CD4-positive, alpha-beta T cell treated with Interleukin-17A for 1 hour (primary cell): ENCODE measurements at regions not wholly inside any gene's neighbourhood (a gene's known extent, or its start where the extent isn't known, plus 50 kb on each side); places are given as distances from the start of the nearest gene placed in this dataset.
"Not testable (repeated sequence)": the region's sequence is repeated elsewhere in the genome, so short reads cannot be mapped to it uniquely, and the experiment has no call there.

Experiments used
- DNase-seq: peaks from one replicate; pipeline ENCODE4 v3.0.0-alpha.2; 2020

DNA sequence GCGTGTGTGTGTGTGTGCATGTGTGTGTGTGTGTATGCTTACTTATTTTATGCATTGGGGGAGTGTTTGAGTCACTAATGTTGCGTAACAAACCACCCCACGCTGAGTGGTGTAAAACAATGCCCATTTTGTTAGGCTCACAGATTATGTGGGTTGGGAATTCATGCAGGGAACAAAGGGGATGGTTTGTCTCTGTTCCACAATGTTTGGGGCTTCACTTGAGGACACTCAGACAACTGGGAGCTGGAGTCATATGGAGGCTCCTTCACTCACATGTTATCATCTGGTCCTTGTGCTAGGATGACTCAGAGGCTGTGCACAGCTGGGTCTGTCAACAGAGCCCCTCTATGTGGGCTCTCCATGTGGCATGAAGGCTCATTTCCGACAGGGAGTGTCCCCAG lies 51.3 kb upstream of the LARGE1 start:
- no peak for DNase-seq

DNA sequence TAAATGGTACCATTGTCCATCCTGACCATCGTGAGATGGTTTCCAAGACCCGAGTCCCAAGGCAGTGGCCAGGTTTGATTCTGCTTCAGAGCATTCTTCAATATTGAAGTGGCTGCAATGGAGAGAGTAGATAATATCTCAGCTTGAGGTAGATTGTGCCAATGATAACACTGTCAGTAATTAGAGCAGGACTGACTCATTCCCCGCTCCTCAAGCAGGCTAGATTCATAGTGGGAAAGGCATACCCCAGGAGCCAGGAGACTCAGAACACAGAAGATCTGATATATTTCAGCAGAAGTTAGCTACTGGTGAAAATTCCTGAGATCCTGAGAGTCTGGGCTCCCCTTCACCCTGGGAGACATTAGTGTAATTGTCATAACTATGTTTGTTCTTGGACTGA lies 55.6 kb upstream of the LARGE1 start:
- DNase-seq, result no peak

DNA sequence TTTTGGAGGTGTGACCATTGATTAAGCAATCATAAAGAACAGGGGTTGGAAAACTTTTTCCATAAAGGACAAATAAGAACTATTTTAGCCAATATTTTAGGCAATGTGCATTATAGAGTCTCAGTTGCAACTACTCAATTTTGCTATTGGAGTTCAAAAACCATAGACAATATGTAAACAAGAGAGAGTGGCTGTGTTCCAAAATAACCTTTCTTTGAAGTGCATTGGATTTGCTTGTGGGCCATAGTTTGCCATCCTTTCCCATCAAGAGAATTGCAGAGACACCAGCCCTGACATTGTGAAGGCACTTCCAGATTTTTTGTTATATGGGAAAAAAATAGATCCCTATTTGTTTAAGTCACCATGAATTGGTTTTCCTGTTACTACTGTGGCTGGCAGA lies 63.3 kb upstream of the LARGE1 start:
- no peak for DNase-seq

DNA sequence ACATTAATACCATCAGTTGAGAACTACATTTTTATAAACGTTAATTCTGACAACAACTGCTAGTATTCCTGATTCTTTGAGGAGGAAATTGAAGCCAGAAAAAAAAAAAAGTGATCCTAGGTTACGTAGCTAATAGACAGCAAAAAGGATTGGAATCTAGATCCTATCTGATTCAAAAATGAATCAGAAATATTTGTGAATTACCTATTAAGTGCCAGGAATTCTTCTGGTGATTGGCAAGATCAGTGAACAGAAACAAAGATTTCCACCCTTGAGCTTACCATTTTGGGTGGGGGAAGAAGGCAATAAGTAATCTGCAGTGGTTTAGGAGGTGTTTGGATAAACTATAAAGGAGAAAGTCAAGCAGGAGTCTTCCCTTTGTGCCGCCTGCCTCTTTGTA lies 63.9 kb upstream of the LARGE1 start:
- DNase-seq, result no peak

DNA sequence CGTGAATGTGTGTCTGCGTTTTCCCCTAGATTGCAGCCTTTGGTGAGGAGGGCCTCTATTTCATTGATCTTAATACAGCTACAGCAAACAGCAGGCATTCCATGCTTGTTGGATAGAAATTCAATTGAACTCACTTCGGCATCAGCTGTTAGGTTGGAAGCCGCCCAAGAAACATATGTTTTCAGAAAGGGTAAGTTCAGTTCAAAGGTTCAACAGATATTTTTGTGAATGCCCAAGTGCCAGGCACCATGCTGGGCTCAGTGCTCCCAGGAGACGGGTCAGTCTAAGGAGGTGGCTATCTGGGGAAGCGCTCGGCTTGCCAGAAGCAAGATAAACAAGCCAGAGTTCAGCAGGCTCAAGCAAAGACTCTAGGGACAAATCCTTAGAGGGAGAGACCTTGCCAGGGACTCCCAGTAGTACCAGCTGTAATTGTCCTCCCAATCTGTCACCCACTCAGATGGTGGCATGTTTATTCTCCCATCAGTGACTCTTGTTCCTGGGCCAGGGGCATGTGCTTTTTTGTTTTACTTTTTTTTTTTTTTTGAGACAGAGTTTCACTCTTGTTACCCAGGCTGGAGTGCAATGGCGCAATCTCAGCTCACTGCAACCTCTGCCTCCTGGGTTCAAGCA lies 64.5 kb upstream of the LARGE1 start:
- DNase-seq, result no peak

DNA sequence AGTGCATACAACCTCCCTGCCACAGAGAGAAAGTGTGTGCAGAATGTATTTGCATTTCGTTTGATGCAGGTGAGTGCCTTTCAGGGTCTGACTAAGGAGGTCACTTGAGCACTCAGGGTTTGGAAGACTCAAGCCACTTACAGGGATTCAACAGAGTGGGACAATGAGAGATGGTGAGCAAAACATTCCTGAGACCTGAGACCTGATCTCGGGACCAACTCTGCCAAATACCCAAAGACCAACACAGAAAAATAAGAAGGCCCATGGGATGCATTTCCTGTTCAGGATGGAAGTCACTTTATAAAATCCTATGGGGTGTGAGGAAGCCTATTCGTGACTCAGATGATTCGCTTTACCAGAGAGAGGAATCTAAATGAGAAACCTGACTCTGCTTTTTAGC lies 65.2 kb upstream of the LARGE1 start:
- DNase-seq, result no peak

DNA sequence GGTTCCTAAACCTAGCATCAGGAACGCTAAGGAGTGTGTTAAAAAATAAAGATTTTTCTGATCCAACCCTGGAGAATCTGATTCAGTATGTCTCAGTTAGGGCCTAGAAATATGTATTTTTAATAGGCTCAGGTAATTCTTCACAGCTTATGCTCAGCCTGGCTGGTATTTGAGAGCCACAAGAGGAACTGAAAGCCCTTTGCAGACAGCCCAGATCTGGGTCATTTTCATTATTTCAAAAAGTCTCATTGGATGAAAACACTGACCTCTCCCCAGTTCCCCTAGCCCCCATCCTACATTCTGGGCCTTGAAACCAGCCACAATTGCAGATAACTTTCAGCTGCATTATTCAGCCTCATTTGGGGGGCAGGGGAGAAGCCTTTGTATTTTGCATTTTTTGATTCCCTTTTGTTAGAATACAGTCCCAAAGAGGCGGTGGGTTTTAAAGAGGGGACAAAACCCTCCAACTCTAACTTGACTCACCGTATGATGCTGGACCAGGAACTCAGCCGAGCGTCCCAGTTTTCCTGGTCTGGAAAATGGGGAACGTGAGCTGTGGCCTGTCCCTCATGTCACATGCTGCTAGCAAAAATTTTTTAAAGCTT lies 66.0 kb upstream of the LARGE1 start:
- DNase-seq, result no peak

DNA sequence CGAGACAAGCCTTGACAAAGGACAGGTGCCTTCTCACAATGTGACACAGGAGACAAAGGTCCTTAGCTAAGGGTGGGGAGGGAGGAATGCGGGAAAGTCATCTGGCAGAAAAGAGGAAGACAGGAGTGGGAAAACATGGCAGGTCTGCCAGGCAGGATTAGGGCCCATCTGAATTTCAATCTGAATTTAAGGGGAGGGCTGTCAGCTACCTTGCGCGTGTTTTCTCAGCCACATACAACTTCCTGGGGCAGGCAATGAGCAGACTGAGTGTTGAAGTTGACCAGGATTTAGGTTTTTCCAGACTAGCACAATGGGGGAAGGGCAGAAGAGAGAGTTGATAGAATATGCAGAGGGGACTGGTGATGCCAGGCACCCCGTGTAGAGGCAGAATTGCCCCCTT lies 66.7 kb upstream of the LARGE1 start:
- no peak for DNase-seq

DNA sequence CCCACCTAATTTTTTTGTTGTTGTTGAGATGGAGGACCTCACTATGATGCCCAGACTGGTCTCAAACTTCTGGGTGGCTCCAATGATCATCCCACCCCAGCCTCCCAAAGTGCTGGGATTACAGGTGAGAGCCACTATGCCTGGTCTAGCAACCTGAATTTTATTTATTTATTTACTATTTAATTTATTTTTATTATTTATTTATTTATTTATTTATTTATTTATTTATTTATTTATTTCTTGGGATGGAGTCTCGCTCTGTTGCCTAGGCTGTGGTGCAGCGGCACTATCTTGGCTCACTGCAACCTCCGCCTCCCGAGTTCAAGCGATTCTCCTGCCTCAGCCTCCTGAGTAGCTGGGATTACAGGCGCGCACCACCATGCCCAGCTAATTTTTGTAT lies 69.0 kb upstream of the LARGE1 start:
- DNase-seq, result not testable (repeated sequence)

DNA sequence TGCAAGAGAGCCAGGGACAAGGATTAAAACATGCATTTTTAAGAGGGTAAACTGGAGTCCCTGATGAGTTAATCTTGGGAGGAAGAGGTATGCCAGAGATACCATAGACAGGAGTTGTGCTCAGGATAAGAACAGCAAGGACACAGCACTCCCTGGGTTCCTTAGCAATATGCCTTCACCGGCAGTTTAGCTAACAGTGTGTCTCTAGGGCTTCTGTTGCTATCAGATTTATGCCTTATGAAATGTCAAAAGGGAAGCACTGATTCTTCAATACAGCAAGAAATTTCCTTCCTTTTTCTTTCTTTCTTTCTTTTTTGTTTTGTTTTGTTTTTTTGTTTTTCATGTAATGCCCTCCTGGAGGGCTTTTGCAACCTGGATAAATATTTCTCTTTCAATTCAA lies 71.3 kb upstream of the LARGE1 start:
- no peak for DNase-seq

DNA sequence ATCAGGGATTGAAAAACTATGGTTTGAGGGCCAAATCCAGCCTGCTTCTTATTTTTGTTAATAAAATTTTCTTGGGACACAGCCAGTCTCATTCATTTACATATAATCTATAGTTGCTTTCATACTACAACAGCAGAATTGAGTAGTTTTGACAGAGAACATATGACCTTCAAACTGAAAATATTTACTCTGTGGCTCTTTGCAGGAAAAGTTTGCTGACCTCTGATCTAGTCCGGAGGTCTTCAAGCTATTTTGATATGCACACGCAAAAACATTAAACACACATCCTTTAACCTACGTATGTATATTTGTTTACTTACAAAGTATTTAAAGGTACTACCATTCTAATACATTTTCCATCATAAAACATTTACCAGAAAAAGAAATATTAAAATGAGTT lies 76.5 kb upstream of the LARGE1 start:
- no peak for DNase-seq

DNA sequence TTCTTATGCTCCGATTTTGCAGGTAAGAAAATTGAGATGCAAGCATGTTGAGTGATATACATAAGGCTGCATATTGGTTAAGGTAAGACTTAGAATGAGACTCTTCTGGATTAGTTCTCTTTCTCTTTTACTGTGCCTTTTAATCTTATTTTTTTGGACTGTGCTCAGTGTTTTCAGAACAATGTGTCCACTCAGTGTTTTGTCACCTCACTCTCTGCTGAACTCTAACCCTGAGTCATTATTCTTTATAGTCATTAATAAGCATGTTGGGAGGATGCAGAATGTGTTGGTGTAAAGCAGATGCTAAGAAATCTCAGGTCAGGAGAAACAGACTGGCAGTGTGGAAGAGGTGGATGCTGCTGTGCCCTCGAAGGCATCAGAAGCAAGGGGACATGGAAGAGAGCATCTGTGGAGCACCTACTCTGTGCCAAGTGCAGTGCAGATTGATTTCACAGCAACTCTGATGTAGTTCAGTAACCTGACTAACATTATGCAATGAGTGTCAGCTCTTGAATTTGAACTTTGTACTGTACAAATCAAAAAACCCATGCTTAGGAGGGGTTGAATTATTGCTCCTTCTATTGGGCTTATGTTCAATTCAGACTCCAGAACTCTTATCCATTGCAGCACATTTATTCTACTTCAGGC lies 80.7 kb upstream of the LARGE1 start:
- DNase-seq, result no peak

DNA sequence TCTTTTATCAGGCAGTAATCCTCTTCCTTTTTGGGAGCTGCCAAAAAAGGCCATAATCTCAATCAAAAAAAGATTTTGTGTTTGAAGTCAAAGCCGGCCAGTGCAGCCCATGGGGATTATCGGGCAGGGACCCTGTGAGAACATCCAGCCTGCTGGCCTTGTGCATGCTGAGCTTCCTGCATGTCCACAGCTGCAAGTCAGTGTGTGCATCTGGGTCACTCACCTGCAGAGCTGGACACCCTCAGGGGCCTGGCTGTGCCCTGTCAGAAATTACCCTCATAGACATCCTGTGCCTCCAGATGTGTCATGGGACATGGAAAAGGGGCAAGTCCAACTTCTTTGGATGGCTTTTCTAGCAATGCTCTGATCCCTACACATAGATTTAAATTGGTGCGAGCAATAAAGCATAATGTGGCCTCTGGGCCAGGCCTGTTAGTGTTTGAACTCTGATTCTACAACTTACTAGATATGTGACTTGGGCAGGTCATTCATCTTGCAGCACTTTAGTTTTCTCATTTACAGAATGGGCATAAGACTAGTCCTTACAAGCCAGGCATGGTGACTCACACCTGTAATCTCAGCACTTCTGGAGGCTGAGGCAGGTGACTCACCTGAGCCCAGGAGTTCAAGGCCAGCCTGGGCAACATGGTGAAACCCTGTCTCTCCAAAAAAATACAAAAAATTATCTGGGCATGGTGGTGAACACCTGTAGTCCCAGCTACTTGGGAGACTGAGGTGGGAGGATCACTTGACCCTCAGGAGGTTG lies 81.6 kb upstream of the LARGE1 start:
- no peak for DNase-seq

DNA sequence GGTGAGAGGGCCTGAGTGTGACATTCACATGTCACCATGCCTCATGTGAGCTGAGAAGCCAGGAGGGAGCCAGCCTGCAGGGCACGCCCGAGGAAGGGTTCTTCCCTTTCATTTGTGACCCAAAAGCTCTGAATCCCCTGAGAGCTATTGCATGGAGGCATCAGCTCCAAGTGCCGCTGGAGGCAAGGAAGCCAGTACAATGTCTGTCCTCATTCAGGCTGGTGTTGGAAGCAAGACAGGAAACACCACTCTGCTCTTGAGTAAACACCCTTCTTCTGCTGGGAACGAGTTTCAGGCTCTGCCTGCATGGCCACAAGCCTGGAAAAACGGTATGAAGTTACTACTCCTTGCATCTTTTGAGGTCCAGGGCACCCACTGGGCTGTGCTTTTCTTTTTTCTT lies 83.8 kb upstream of the LARGE1 start:
- no peak for DNase-seq

DNA sequence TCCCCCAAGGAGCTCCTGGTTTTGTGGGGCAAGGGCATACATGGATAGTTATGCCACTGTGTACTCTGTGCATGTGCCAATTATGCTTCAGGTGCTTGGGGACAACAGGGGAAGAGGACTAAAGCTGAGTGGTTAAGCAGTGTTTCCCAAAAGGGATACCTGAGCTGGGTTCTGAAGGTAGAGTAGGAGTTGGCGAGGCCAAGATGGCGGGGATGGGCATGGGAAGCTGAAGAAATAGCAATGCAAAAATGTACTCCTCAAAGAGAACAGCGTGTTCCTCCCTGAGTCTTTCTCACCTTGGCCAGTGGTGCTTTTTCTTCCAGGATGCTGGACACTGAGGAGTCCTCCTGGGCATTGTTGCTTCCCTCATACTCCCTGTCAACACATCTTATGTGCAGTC lies 90.0 kb upstream of the LARGE1 start:
- DNase-seq, result no peak

DNA sequence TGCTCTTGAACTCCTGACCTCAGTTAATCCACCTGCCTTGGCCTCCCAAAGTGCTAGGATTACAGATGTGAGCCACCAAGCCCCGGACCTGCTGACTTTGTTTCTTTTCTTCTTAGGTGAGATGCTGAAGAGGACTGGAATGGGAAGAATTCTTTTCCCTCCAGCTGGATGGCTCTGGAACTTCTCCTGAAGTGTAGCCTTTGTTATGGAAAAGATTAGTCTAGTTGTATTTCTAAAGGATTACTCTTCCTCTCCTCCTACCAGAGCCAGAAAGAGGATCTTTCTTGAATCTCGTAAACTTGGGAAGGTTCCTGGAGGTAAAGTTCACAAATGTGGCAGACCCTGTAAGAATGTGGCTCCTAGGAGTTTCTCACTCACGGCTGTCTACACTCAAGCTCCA lies 95.4 kb upstream of the LARGE1 start:
- no peak for DNase-seq

DNA sequence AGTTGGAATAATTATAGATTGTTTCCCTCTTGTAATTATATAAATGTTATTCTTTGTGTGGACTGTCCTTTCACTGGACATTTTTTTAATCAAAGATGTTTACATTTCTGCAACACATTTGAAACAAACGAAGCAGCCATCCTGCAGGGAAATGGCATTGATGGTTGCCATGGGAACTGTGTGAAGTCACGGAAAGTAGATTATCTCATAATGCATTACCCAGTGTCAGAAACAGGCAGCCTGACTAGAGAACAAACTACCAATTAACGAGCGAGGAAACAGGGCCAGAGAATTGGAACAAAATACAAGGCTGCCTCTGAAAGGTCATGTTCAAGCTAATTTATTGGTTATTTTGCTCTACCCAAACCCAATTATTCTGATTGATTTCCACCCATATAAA lies 96.9 kb upstream of the LARGE1 start:
- DNase-seq, result no peak

DNA sequence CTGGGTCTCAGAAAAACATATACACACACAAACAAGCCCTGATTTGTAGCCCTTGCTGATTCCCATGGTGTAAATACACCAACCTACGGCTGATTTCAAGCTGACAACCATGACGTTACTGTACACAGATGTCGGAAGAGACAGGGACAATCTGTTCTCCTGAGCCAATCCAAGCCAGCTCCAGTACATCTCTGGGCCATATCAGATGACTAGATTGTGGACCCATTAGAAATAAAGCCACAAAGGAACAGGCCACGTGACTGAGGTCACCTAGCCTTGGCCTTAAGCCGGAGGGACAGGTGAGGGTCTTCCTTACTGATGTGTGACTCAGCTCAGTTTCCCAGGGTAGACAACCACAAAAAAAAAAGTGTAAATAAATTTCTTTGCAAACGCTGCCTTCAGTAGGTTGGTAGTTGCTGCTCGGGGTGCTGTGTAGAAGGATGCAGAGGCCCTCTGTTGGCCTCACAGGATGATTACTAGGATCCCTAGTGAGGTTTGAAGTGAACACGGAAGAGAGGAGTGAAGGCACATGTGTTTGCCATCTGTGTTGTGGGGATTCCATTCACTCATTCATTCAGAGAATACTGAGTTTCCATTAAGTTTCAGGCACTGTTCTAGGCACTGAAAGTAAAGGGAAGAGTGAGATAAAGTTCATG lies 99.0 kb upstream of the LARGE1 start:
- no peak for DNase-seq

DNA sequence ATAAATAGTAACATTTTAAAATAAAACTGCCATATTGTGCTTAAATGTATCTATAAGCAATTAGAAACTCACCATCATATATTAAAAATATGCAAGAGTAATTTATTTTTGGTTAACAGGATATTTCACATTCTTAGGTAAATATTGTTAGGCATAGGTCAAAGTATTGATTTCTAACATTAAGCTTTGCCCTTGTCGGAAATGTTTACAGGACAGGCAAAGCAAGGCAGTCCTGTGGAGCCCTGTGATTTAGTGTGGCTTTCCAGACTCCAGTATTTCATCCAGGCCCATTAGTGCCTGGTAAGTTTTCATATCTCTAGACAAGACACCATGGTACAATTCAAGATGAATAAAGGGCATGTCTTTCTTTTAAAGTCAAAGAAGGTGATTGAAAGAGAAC lies 114.9 kb upstream of the LARGE1 start:
- DNase-seq, result no peak

DNA sequence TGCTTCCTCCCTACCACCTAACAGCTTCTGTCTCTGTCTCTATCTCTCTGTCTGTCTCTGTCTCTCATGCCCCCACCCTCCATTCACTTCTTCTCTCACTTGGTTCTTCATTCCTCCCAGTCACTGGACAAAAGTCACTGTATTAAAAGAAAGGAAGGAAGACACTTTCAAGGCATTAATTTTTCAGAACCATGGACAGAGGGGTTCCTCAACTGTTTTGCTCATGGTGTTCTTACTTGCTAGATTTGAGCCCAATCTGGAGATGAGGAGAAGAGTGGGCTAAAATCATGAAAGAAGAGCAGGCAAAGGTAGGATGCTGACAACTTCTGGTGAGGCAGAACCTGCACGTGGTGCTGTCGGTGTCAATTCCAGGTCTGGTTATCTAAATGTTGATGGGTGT lies 116.7 kb upstream of the LARGE1 start:
- DNase-seq, result no peak

DNA sequence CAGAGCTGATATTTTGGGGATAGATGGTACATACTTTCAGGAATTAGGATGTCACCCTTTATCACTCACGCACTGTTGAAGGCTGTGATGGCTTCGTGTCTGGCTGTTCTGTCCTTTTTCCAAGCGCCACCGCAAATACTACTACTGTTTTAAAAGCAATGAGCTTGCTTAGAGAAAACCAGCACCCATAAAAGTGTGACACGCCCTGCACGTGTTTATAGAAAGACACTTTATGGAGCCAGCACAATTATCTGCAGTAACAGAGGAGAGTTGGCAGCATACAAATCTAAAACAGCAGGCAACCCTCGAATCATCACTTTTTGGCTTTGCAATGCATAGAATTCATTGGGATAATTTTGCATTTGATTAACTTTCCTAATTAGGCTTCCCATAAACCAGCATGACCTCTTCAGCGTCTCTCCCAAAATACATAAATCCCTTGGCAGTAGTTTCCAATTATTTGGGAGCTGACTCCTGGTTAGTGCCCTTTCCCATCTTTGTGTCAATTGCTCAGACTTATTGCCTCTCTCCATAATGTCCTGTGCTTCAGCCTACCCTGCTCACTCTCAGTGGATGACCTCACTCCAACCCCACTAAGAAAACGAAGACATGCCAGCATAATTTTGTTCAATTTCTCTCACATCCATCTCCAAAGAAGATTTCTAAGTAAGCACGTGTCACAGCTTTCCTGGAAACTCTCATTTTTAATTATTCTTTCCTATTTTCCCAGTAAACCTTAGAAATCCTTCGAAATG lies 118.7 kb upstream of the LARGE1 start:
- no peak for DNase-seq

DNA sequence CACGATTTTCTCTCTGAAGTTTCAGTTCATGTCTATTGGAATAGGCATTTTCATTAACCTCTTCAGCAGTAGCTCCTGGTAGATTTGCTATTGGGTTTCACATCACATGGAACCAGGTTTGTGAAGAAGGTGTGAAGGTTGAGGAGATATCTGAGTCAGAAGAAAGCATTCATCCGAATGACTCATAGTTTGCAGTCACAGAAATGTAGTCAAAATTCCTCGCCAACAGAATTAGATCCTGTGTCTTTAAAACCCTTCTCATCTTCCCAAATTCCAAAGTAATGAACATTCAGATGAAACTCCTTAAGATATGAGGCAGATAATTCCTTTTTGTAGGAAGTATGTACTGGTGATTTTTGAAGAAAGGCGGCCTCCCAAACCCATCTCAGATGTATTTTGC lies 125.0 kb upstream of the LARGE1 start:
- DNase-seq, result no peak
